ENCODE measurements at regions not wholly inside any gene's neighbourhood (a gene's known extent, or its start where the extent isn't known, plus 50 kb on each side); places are given as distances from the start of the nearest gene placed in this dataset.

- no peaks in the 10 kb centered on the region for H3K4me1 Mint-ChIP-seq
- Histone ChIP-seq H3K4me1 (ENCODE audit: control insufficient read depth, insufficient read depth, low read length) (no peaks in the 10 kb centered on the region), H3K9me3 (ENCODE audit: control insufficient read depth, insufficient read depth, low read length) (no peaks in the 10 kb centered on the region), H3K36me3 (ENCODE audit: control insufficient read depth, insufficient read depth, low read length) (no peaks in the 10 kb centered on the region), H3K27ac (ENCODE audit: low read length) (no peak overlapping the region), H3K27me3 (ENCODE audit: control insufficient read depth, insufficient read depth, low read length) (no peaks in the 10 kb centered on the region), H3K4me3 (ENCODE audit: low read length) (no peak overlapping the region)
- H3K36me3 Mint-ChIP-seq = no peaks in the 10 kb centered on the region
- H3K27me3 Mint-ChIP-seq (ENCODE audit: low read depth in 2 of 2) = peaks cover 2 to 9% of the 10 kb centered on the region in 2 donors
- H3K27ac Mint-ChIP-seq = no peak overlapping the region
- DNase-seq (no peak), ATAC-seq (no peak)
- WGBS (ENCODE audit: insufficient coverage) = 100% methylated on average over 1 of the region's 1 CpG
- H3K9me3 Mint-ChIP-seq = peaks cover 5 to 7% of the 10 kb centered on the region in 2 donors
- intact Hi-C loops (cut with micrococcal nuclease) = no loop called here
- TF ChIP-seq CTCF (IDR thresholded peaks at IDR 0.05) = no peak
- no peak overlapping the region for H3K4me3 Mint-ChIP-seq
These were observed 113.7 kb upstream of the RTL1 start for GRCh38 chr14:101017209-101017608.

GRCh38 chr14:101017806-101018560 is 114.5 kb upstream of the RTL1 start:
- no peak for ATAC-seq
- Histone ChIP-seq H3K4me1 (ENCODE audit: control insufficient read depth, insufficient read depth, low read length) (no peaks in the 10 kb centered on the region), H3K27me3 (ENCODE audit: control insufficient read depth, insufficient read depth, low read length) (no peaks in the 10 kb centered on the region), H3K36me3 (ENCODE audit: control insufficient read depth, insufficient read depth, low read length) (no peaks in the 10 kb centered on the region), H3K9me3 (ENCODE audit: control insufficient read depth, insufficient read depth, low read length) (no peaks in the 10 kb centered on the region), H3K4me3 (ENCODE audit: low read length) (no peak overlapping the region), H3K27ac (ENCODE audit: low read length) (no peak overlapping the region)
- Mint-ChIP-seq H3K27me3 (ENCODE audit: low read depth in 2 of 2) (peaks cover 0 to 9% of the 10 kb centered on the region in 2 donors), H3K36me3 (no peaks in the 10 kb centered on the region), H3K9me3 (peaks cover 0 to 7% of the 10 kb centered on the region in 2 donors), H3K27ac (no peak overlapping the region), H3K4me1 (no peaks in the 10 kb centered on the region), H3K4me3 (no peak overlapping the region)
- 96% methylated on average over 12 of the region's 13 CpGs for WGBS (ENCODE audit: insufficient coverage)
- intact Hi-C loops (cut with micrococcal nuclease) = no loop called here
- no peak for TF ChIP-seq CTCF (IDR thresholded peaks at IDR 0.05)
- no peak for DNase-seq

- Histone ChIP-seq H3K4me3 (ENCODE audit: low read length) (no peak overlapping the region), H3K4me1 (ENCODE audit: control insufficient read depth, insufficient read depth, low read length) (no peaks in the 10 kb centered on the region), H3K36me3 (ENCODE audit: control insufficient read depth, insufficient read depth, low read length) (no peaks in the 10 kb centered on the region), H3K27me3 (ENCODE audit: control insufficient read depth, insufficient read depth, low read length) (no peaks in the 10 kb centered on the region), H3K27ac (ENCODE audit: low read length) (no peak overlapping the region), H3K9me3 (ENCODE audit: control insufficient read depth, insufficient read depth, low read length) (no peaks in the 10 kb centered on the region)
- no peaks in the 10 kb centered on the region for H3K36me3 Mint-ChIP-seq
- WGBS (ENCODE audit: insufficient coverage) = 93% methylated on average over 13 of the region's 13 CpGs
- intact Hi-C loops (cut with micrococcal nuclease) = no loop called here
- no peak for TF ChIP-seq CTCF (IDR thresholded peaks at IDR 0.05)
- DNase-seq (no peak), ATAC-seq (no peak)
- H3K9me3 Mint-ChIP-seq = peaks cover 0 to 7% of the 10 kb centered on the region in 2 donors
- no peak overlapping the region for H3K27ac Mint-ChIP-seq
- H3K4me1 Mint-ChIP-seq = no peaks in the 10 kb centered on the region
- H3K4me3 Mint-ChIP-seq = no peak overlapping the region
- H3K27me3 Mint-ChIP-seq (ENCODE audit: low read depth in 2 of 2) = peaks cover 0 to 9% of the 10 kb centered on the region in 2 donors
These were observed 115.2 kb upstream of the RTL1 start for GRCh38 chr14:101018561-101019290.
